GM19193 (cell line): ENCODE measurements at regions not wholly inside any gene's neighbourhood (a gene's known extent, or its start where the extent isn't known, plus 50 kb on each side); places are given as distances from the start of the nearest gene placed in this dataset.

Experiments
- POLR2A ChIP-seq: IDR thresholded peaks from 4 replicates; pipeline ENCODE4 v1.6.1; 2011; ENCODE audit not compliant: insufficient read depth, insufficient read length; ENCODE audit errors: extremely low read depth

DNA sequence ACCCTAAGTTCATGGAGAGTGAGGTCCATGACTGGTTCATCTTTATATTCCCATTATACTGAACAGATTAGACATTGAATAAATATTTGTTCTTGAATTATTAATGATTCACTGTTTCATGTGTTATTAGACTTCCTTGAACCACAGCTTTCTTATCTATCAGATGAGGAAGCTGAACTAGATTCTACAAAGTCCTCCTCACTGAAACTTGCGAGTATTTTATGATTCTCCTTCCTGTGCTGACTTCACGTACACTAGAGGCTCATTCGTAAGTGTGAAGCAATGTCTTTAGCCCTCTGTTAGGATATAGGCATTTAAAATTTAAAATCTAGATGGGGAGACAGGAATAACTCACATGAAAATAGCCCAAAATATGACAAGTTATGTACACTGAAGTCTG lies 95.6 kb upstream of the IRF2BP2 start:
- no peak for TF ChIP-seq POLR2A

DNA sequence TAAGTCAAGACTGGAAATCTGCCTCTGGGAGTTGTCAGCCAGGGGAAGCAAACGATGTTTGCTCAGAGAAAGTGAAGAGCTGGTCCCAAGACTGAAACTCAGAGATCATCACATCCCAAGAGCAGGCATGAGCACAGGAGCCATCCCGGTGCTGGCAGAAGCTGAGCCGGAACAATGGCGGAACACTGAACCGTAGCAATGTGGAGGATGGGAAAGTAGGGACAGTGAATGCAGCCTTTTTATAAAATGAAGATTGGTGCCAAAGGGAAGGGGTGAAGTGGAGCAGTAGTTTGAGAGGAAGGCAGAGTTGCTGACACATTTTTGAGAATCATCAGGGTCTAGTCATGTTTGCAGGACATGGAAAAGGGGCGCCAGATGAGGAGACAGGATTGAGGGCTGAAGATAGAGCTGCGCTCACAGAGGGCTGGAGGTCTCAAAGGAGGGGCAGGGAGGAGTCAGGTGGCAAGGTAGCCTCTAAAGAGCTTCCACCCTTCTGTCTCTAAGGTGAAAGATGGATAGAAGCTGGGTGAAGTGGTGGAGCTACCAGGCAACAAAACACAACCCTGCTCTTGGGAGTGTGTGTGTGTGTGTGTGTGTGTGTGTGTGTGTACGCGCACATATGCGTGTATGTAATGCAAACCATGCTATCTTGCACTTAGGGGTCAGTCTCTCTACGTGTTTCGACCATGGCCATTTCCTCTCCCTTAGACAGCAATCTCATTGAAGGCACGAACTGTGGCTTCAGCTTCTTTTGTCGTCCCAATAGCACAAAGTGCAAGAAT lies 94.3 kb upstream of the IRF2BP2 start:
- no peak for TF ChIP-seq POLR2A

DNA sequence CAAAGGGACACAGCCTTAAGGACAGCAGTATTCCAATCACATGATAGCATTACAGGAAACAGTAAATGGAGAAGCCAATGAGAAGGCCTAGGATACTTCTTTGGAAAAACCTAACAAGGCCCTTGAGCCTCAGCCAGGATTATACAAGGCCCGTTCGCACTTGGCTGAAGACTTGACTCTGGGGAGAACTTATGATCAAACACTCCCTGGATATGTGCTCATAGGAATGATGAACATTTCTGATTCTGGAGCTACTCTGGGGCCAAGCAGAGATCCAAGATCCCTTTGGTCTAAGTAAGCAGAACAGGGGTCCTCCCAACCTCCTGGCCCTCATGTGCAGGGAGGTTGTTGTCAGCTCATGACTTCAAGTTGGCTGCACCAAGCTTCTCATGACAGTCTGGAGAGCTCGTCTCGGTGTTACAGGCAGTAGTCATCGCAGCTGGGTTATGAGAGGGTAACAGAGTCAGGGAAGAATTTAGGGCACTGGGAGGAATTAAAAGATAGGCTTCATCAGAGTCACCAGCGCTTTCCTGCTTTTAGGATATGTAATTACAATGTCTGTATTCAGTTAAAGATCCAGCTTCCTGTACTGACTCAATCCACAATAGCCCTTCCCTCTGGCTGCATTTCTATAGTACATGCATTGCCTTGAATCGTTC lies 92.5 kb upstream of the IRF2BP2 start:
- TF ChIP-seq POLR2A, result no peak

DNA sequence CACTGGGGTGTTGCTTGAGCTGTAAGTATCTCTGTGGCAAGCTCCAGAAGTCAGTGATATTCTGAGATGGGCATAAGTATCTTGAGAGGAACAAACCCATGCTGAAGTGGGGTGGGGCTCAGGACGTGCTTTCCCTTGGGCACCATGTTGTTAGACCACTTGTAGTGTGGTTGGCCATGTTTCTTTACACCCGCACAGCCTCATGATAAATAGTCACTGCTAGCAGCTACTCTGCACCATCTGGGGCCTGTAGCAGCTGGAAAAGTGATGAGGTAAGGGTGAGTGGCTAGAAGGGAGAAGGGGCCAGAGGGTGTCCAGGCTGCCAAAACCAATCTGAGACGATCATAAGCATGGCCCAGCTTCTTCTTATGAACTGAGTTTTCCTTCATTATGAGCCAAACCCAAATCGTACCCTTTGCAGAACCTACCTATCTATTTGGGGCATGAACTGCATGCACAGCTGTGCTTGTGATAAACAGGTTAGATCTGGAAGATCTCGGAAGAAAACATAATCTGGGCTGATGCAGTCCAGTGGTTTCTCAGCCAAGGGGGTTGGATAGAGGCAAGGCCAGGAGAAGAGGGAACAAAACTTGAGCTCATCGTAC lies 91.9 kb upstream of the IRF2BP2 start:
- no peak for TF ChIP-seq POLR2A

DNA sequence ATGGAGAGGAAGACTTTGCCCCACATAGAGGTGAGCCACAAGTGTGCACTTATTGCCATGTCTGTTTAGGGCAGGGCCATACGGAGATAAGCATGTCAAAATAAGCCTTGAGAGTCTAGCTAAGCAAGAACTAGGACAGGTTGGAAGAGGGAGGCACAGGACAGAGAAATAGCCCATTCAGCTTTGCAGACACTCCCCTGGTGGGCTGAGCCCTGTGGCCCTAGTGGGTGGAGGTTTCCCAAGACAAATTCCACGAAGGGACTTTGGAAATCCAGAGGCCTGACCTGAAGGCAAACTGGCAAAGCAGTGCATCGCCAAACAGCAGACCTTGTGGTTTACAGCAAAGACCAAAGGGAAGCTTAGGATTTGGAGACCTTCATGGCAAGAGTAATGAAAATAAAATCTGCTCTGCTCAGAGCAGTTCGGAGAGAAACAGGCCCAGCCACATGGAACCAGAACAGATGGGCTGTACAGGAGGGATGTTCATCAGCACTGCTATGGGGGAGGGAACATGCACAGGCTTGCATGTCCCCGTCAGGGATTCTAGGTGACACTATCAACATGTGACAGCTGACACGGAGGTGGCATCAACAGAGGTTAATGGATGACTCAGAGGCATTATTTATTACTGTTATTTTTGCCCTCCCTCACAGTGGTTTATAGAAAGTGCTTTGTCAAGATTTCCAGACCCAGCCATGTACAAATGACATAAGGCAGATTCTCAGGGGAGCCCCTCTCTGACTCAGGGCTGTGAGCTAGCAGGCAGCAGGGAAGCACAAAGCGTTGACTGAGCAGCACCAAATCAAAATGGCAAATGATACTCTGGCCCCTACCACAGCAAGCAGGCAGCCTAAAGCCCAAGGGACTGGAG lies 90.1 kb upstream of the IRF2BP2 start:
- TF ChIP-seq POLR2A, result no peak

DNA sequence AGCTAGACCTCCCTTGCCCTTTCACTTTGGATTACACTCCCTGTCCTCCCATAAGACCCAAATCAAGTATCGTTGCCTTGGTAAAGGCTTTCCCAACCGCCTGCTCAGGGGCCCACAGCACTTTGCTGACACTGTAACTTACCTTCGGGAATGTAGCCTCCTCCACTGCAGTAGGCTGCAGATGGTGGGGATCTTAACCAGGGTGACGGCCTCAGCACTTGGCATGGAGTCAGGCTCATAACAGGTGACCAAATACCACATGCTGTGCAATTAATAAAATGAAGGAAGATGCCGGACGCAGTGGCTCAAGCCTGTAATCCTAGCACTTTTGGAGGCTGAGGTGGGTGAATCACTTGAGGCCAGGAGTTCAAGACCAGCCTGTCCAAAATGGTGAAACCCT lies 88.7 kb upstream of the IRF2BP2 start:
- no peak for TF ChIP-seq POLR2A

DNA sequence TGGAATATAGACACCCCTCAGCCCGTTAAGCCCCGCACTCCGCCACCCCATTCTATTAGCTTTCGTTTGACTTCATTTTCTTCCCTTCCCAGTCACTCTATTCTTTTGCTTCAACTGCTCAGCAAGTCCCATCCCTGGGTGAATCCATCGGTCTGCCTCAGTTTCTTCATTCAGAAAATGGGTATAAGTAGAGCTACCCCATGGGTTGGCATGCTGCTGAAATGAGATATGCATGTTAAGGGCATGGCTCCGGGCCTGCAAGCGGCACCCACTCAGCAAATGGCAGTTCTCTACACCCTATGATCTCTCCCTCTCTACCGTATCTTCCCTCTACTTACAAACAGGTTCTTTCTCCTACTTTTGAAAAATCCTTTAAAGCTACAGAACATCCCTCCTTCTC lies 87.8 kb upstream of the IRF2BP2 start:
- no peak for TF ChIP-seq POLR2A

DNA sequence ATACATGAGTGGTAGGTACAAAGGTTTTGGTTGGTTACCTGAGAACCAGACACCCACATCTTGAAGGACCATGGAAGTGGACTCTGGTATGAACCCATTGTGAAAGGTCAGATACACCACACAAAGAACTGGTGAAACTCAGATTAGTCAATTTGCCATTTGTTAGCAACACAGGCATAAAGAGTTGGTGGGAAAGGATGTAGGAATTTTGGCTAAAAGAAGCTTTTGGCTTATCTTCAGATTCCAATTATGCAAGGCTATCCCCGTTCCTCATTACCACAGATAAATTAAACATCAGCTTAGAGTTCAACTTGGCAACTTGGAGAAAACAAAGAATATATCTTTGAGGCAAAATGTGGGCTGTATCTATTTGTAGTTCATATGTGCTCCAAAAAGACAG lies 87.0 kb upstream of the IRF2BP2 start:
- TF ChIP-seq POLR2A, result no peak

DNA sequence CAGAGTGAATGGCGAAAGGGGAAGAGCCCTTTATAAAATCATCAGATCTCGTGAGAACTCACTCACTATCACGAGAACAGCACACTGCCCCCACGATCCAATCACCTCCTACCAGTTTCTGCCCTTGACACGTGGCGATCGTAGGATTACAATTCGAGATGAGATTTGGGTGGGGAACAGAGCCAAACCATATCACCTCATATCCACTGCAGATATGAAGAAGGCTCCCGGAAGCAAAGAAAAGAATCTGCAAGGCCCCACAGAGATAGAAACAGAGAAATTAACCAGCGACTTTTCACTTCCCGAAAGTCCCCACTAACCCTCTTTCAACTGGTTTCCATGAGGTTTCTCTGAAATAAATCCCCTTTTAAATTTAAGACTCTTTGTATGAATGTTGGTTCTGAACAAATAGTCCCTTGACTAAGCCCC lies 86.2 kb upstream of the IRF2BP2 start:
- TF ChIP-seq POLR2A, result no peak

DNA sequence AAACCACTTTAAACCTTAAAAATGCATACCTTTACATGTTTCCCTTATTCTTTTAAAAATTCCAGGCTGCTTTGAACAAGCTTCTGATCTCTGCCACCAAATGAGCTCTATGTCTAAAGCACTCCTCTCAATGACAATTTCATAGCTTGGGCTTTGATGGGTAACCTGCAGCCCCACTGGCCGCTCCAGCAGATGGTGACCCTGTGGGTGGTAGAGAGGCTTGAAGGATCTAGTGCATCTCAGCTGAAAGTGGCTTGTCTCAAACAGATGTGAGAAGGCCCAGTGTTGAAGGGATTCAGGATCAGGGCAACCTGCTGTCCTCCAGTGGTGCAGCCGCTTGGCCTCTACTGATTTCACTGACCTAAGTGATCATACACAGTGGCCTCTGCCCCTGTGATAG lies 84.7 kb upstream of the IRF2BP2 start:
- TF ChIP-seq POLR2A, result no peak

DNA sequence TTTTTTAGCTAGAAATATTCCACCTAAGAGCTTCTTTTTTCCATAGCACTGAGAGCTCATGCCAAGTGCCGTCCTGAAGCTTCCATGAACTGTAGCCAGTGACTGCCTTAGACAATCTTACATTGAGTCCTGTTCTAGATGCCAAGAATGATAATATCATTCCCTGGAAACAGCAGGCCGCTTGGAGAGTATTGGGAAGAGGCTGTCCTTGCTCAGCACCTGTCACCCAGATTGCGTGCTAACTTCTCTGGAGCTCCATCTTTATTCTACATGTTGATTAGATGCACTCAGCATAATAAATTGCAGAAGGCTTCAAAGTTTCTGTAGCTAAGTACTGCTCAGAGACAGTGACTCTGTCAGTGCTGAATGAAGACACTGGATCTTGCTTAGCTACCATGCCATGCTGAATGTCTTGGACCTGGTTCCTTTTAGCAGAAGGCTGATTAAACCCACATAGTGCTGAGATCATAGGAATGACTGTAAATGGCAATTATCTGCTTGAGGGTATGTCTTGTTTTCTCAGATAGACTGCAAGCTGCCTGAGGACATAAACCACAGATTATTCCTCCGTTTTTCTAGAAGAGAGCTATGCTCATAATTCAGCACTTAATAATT lies 83.1 kb upstream of the IRF2BP2 start:
- no peak for TF ChIP-seq POLR2A

DNA sequence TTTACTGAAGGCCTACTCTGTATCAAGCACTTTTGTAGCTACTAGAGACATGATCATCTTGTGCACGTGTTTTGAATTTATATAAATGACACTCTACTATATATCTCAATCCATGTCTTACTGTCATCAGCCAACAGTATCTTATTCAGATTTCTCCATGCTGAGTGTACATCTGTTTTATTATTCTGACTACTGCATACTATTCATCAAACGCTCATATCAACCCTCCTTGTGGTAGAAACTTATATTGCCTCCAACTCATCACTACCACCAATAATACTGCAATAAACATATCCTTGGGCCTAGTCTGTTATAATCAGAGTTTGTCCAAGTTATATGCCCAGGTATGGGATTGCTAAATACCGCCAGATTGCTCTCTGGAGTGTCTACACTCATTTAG lies 81.6 kb upstream of the IRF2BP2 start:
- TF ChIP-seq POLR2A, result no peak

DNA sequence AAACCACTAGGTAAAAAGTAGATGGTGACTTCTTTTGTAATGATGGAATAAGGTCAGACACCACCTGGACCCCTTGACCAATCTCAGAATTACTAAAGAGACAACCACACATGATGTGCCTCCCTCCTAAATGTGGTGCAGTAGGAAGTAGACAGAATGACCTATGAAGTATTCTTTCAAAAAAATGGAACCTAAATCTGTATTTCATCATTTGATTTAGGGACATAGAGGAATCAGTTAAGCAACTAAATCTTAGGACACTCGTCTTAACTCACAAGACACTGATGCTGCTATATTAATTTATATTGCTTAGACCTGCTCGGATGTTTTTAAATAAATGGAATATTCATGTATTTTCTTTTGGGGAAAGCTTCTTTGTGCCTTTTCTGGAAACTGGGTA lies 80.9 kb upstream of the IRF2BP2 start:
- no peak for TF ChIP-seq POLR2A

DNA sequence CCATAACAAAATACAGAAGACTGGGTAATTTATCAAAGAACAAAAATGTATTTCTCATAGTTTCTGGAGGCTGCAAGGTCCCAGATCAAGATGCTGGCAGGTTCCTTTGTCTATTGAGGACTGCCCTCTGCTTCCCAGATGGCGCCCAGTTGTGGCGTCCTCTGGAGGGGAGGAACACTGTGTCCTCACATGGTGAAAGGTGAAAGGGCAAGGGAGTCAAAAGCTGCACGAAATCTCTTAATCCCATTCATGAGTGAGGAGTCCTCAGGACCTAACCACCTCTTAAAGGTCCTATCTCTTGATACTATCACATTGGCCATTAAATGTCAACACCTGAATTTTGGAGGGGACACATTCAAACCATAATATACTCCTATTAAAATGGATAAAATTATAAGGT lies 79.3 kb upstream of the IRF2BP2 start:
- no peak for TF ChIP-seq POLR2A

DNA sequence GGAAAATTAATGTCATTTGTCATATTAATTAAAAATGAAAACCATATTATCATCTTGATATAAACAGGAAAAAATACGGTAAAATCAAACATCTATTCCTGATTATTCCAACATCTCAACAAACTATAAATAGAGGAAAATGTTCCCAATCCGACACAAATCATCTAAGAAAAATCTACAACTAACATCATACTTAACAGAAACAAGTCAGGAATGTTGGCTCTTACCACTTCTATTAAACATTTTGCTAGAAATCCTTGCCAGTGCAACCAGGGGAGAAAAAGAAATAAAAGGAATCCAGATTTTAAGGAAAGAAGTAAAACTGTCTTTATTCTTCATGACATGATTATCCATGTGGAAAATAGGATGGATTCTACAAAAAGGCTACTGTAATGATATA lies 77.0 kb upstream of the IRF2BP2 start:
- no peak for TF ChIP-seq POLR2A
